ENCODE measurements at regions not wholly inside any gene's neighbourhood (a gene's known extent, or its start where the extent isn't known, plus 50 kb on each side); places are given as distances from the start of the nearest gene placed in this dataset.

- TF ChIP-seq CTCF (IDR thresholded peaks at IDR 0.05) (no peak), EP300 (IDR thresholded peaks at IDR 0.05; ENCODE audit: low read depth) (no peak), POLR2A (IDR thresholded peaks at IDR 0.05) (no peak), POLR2AphosphoS5 (IDR thresholded peaks at IDR 0.05) (no peak)
Observed at GRCh38 chr9:12956805-12957204, 182.0 kb downstream of the LURAP1L start.
